Type B pancreatic cell (in vitro differentiated cells): ENCODE measurements at regions not wholly inside any gene's neighbourhood (a gene's known extent, or its start where the extent isn't known, plus 50 kb on each side); places are given as distances from the start of the nearest gene placed in this dataset.
"Not testable (repeated sequence)": the region's sequence is repeated elsewhere in the genome, so short reads cannot be mapped to it uniquely, and the experiment has no call there.

Source experiments
- DNase-seq: peaks from one replicate; pipeline ENCODE4 v3.0.0; 2021; ENCODE audit warnings: mixed read lengths; ENCODE audit not compliant: unreplicated experiment; ENCODE audit errors: extremely low spot score
- H3K27ac Mint-ChIP-seq: 2 replicates; pipeline ENCODE4 v1.8.0; 2021; ENCODE audit warnings: mild to moderate bottlenecking, mixed read lengths
- H3K27me3 Mint-ChIP-seq: 2 replicates; pipeline ENCODE4 v1.8.0; 2021; ENCODE audit warnings: mixed read lengths
- H3K36me3 Mint-ChIP-seq: 2 replicates; pipeline ENCODE4 v1.8.0; 2021; ENCODE audit warnings: mixed read lengths
- H3K4me1 Mint-ChIP-seq: one replicate; pipeline ENCODE4 v1.8.0; 2021; ENCODE audit warnings: mixed read lengths; ENCODE audit not compliant: unreplicated experiment
- H3K4me3 Mint-ChIP-seq: 2 replicates; pipeline ENCODE4 v1.8.0; 2021; ENCODE audit warnings: mild to moderate bottlenecking, mixed read lengths
- H3K9me3 Mint-ChIP-seq: 2 replicates; pipeline ENCODE4 v1.8.0; 2021; ENCODE audit warnings: mixed read lengths
- CTCF ChIP-seq: fragments of 200-600 bp; sonication (generic); conservative IDR thresholded peaks from 2 replicates; pipeline ENCODE4 v1.5.0; 2021; ENCODE audit warnings: antibody characterized with exemption, mild to moderate bottlenecking

DNA sequence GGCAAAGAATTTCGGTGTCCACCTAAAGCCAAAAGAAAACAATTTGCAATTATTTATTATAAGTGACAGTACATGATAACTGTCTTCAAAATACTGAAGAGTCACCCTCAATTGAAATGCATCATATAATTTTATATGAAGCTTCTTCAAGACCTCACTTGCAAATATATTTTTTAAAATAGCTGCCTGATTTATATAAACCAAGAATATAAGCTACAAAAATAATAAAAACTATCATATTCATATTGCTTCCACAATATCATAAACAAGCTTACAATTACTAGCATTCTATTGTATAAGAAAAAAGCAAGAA is 144.1 kb downstream of the CETN3 start:
- no peak overlapping the region for H3K4me3 Mint-ChIP-seq
- no peak for DNase-seq
- H3K4me1 Mint-ChIP-seq: peaks cover 6% of the 10 kb centered on the region
- H3K36me3 Mint-ChIP-seq: no peaks in the 10 kb centered on the region
- H3K27ac Mint-ChIP-seq: no peak overlapping the region
- no peaks in the 10 kb centered on the region for H3K27me3 Mint-ChIP-seq
- H3K9me3 Mint-ChIP-seq: no peaks in the 10 kb centered on the region
- peak; percentile 22 for TF ChIP-seq CTCF

DNA sequence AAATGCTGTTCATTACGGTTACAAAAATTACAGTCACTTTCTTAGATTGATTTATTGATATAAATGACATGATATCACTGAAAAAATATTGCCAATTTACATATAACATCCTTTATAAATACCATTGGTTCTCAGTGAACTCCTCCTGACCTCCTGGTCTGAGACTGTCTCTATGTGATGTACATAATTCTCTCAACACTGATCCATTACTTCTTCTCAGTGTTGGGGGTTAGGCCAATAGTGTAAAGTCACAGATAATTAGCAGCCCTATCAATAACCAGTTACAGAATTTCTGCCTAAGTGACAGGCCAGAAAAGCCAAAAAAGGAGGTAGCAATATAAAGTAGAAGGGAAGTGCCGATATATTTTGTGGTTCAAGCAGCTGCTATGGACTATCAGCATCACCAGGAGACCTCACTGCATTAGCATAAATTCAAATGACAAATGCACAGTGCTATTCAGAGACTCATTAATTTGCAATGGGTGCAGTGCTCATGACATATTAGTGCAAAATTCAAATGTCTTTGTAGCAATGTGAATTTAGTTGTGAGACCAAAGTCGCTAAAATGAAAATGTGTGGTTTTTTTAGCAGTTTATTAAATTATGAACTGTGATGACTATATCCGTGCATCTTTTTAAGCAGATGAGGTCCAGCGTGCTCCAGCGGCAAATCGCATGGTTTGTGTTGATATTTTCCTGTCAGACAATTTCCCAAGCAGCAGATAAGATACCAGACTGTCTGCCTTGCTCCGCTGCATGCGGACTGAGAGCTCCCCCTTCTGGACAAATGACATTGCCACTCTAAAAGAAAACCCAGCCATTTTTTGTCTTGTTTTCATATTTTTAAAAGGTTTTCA is 144.6 kb downstream of the CETN3 start:
- no peak overlapping the region for H3K27ac Mint-ChIP-seq
- H3K4me1 Mint-ChIP-seq: peaks cover 6% of the 10 kb centered on the region

DNA sequence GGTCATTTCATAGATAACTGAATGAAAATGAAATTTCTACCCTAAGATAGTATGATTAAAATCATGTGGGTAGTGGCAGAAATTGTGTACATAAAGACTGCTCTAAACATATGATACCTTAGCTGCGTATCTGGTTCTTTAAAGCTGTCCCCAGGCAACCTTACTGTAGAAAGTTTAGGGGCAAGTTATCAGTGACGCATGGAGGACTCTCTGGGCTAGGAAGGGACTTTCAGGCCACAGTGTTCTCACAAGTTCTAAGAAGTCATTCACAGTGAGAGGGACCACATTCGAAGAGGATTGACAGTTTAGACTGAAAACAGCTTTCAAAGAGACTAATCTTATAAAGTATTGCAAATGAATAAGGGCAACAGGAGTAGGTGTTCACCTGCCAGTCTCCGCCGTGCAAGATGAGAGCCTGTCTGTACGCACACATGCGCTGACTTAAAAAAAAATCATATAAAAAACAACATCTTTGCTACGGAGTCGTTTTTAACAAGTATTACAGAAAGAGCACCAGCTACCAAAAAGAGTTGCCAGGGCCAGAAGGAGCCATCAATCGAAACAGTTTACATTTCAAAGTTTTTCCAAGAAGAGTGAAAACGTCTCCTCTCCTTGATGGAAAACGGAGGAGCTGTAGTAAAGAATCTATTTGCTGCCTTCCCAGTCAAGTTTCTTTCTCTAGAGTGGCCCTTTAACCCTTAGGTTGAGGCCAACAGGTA is 146.3 kb downstream of the CETN3 start:
- no peak for DNase-seq
- no peaks in the 10 kb centered on the region for H3K9me3 Mint-ChIP-seq
- no peak overlapping the region for H3K4me3 Mint-ChIP-seq
- no peaks in the 10 kb centered on the region for H3K36me3 Mint-ChIP-seq
- no peak for TF ChIP-seq CTCF
- H3K27me3 Mint-ChIP-seq: no peaks in the 10 kb centered on the region
- H3K4me1 Mint-ChIP-seq: peaks cover 6% of the 10 kb centered on the region
- no peak overlapping the region for H3K27ac Mint-ChIP-seq

More for the DNA sequence above, 144.6 kb downstream of the CETN3 start:
- H3K36me3 Mint-ChIP-seq: no peaks in the 10 kb centered on the region
- DNase-seq: peak; percentile 72
- TF ChIP-seq CTCF: peak; percentile 95
- H3K27me3 Mint-ChIP-seq: no peaks in the 10 kb centered on the region
- H3K4me3 Mint-ChIP-seq: no peak overlapping the region
- H3K9me3 Mint-ChIP-seq: no peaks in the 10 kb centered on the region

DNA sequence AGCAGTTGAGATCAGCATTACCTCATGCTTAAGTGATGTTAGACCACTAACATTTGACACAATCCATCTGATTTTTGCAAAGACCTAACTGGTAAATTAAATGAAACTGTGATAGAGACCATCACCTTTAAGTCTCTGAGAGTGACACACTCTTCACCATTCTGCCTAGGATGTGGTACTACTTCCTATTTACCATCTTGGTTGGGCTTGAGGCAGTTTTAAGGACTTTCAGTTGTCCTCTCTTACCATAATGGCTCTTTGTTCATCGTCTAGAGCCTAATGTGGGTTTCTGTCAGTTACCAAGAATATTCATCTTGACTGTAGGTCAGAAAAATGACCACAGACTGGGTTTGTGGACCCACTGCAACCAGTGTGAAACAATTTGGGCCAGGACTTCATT is 158.1 kb downstream of the CETN3 start:
- Mint-ChIP-seq H3K4me3 (no peak overlapping the region), H3K4me1 (no peaks in the 10 kb centered on the region), H3K27ac (no peak overlapping the region), H3K9me3 (no peaks in the 10 kb centered on the region), H3K27me3 (no peaks in the 10 kb centered on the region), H3K36me3 (no peaks in the 10 kb centered on the region)
- TF ChIP-seq CTCF: no peak
- no peak for DNase-seq

- DNase-seq: no peak
- no peak overlapping the region for H3K27ac Mint-ChIP-seq
- H3K27me3 Mint-ChIP-seq: no peaks in the 10 kb centered on the region
- TF ChIP-seq CTCF: no peak
- H3K36me3 Mint-ChIP-seq: no peaks in the 10 kb centered on the region
- H3K4me1 Mint-ChIP-seq: no peaks in the 10 kb centered on the region
- H3K9me3 Mint-ChIP-seq: no peaks in the 10 kb centered on the region
- H3K4me3 Mint-ChIP-seq: no peak overlapping the region
Observed at GRCh38 chr5:90248640-90249039, 160.9 kb downstream of the CETN3 start.

DNA sequence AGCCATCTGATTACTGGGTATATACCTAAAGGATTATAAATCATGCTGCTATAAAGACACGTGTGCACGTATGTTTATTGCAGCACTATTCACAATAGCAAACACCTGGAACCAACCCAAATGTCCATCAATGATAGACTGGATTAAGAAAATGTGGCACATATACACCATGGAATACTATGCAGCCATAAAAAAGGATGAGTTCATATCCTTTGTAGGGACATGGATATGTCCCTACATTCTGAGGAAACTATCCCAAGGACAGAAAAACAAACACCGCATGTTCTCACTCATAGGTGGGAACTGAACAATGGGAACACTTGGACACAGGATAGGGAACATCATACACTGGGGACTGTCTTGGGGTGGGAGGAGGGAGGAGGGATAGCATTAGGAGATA is 165.7 kb downstream of the CETN3 start:
- H3K27ac Mint-ChIP-seq, DNase-seq, H3K4me3 Mint-ChIP-seq, H3K27me3 Mint-ChIP-seq, H3K4me1 Mint-ChIP-seq, H3K36me3 Mint-ChIP-seq, H3K9me3 Mint-ChIP-seq: not testable (repeated sequence)
